Nephron (organoid): ENCODE measurements at regions not wholly inside any gene's neighbourhood (a gene's known extent, or its start where the extent isn't known, plus 50 kb on each side); places are given as distances from the start of the nearest gene placed in this dataset.

Experiments used
- H3K27ac Mint-ChIP-seq, 3 experiments: 2 replicates each; pipeline ENCODE4 v1.8.0; 2020; ENCODE audit warnings: mixed read lengths in 3 of 3, mild to moderate bottlenecking in 2 of 3, moderate library complexity in 1 of 3
- H3K27me3 Mint-ChIP-seq: 2 replicates; pipeline ENCODE4 v1.8.0; 2021; ENCODE audit warnings: low read depth, mild to moderate bottlenecking, moderate library complexity, mixed read lengths
- H3K36me3 Mint-ChIP-seq: 2 replicates; pipeline ENCODE4 v1.8.0; 2020; ENCODE audit warnings: low read depth, mixed read lengths
- H3K4me1 Mint-ChIP-seq: 2 replicates; pipeline ENCODE4 v1.8.0; 2020; ENCODE audit warnings: mixed read lengths
- H3K4me3 Mint-ChIP-seq, 3 experiments: 2 replicates each; pipeline ENCODE4 v1.8.0; 2020; ENCODE audit warnings: mild to moderate bottlenecking in 3 of 3, mixed read lengths in 3 of 3, moderate library complexity in 2 of 3
- H3K9me3 Mint-ChIP-seq: 2 replicates; pipeline ENCODE4 v1.8.0; 2020; ENCODE audit warnings: mixed read lengths
- CTCF ChIP-seq, 3 experiments: fragments of 200-600 bp; sonication (generic); IDR thresholded peaks; one replicate each; pipeline ENCODE4 v1.5.0; 2021; ENCODE audit warnings: antibody characterized with exemption in 3 of 3; ENCODE audit not compliant: unreplicated experiment in 3 of 3

DNA sequence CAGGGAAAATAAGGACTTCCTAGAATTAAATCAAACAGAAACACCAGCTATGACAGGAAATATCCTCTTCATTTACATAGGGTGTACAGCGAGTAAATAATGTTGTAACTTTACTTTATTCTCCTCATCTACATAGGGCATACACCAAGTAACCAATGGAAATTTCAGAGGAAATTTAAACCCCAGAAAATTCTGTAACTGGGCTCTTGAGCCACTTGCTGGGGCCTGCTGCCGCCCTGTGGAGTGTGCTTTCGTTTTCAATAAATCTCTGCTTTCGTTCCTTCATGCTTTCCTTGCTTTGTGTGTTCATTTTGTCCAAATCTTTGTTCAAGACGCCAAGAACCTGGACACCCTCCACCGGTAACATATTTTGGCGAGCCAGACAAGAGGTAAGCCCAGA, 990.4 kb upstream of the CADM2 start:
- Mint-ChIP-seq H3K9me3 (peaks cover 7% of the 10 kb centered on the region), H3K4me1 (no peaks in the 10 kb centered on the region), H3K36me3 (no peaks in the 10 kb centered on the region), H3K27ac (no peak overlapping the region), H3K4me3 (no peak overlapping the region), H3K27me3 (no peaks in the 10 kb centered on the region)
- TF ChIP-seq CTCF (IDR thresholded peaks at IDR 0.05; ENCODE audit: unreplicated experiment in 3 of 3), result no peak

DNA sequence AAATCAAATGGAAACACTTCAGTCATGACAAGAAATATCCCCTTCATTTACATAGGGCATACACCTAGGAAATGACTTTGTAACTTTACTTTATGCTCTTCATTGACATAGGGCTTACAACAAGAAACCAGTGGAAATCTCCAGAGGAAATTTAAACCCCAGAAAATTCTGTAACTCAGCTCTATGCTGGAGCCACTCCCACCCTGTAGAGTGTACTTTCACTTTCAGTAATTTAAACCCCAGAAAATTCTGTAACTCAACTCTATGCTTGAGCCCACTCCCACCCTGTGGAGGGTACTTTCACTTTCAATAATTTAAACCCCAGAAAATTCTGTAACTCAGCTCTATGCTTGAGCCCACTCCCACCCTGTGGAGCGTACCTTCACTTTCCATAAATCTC, 987.1 kb upstream of the CADM2 start:
- no peak for TF ChIP-seq CTCF (IDR thresholded peaks at IDR 0.05; ENCODE audit: unreplicated experiment in 3 of 3)
- Mint-ChIP-seq H3K4me1 (no peaks in the 10 kb centered on the region), H3K27me3 (no peaks in the 10 kb centered on the region), H3K4me3 (no peak overlapping the region), H3K27ac (no peak overlapping the region), H3K9me3 (no peaks in the 10 kb centered on the region), H3K36me3 (no peaks in the 10 kb centered on the region)

- Mint-ChIP-seq H3K4me3 (no peak overlapping the region), H3K36me3 (no peaks in the 10 kb centered on the region), H3K27me3 (no peaks in the 10 kb centered on the region), H3K4me1 (no peaks in the 10 kb centered on the region), H3K27ac (no peak overlapping the region), H3K9me3 (peaks cover 5% of the 10 kb centered on the region)
- TF ChIP-seq CTCF (IDR thresholded peaks at IDR 0.05; ENCODE audit: unreplicated experiment in 3 of 3), result no peak
These were observed 950.2 kb upstream of the CADM2 start for GRCh38 chr3:84008623-84009022.

DNA sequence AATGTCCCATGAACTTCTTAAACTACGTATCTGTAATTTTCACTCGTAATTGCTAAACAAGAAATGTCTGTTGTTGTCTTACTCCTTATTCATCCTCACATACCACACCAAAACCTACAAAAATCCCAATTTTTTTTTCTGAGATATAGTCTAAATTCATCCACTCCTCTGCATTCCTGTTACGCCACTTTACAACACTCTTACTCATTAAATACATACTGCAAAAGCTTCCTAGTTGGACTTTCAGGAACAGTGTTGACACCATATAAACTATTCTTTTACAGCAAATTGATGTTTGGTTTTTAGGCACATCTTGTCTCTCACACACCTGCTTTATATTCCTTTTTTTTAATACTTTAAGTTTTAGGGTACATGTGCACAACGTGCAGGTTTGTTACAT, 934.9 kb upstream of the CADM2 start:
- TF ChIP-seq CTCF (IDR thresholded peaks at IDR 0.05; ENCODE audit: unreplicated experiment in 3 of 3), result no peak
- H3K36me3 Mint-ChIP-seq, result no peaks in the 10 kb centered on the region
- no peak overlapping the region for H3K27ac Mint-ChIP-seq
- H3K27me3 Mint-ChIP-seq, result no peaks in the 10 kb centered on the region
- H3K4me3 Mint-ChIP-seq, result no peak overlapping the region
- no peaks in the 10 kb centered on the region for H3K9me3 Mint-ChIP-seq
- no peaks in the 10 kb centered on the region for H3K4me1 Mint-ChIP-seq

DNA sequence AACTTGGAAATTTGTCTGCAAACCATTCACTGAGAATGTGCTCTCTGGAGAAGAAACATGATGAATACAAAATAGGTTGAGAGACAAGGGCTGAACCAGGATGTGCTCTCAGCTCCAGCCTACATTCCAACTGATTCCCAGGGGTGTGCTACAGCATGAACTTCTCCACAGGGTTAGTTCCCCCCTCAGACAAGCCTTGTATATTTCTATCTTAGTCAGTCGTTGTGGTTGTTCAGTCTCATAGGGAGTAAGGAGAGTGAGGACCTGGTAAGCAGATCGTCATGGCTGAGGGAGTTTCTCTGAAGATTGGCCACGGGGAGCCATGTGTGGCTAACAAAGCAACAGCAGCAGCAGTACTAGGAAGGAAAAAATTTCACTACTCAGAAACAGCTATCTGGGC, 919.7 kb upstream of the CADM2 start:
- Mint-ChIP-seq H3K36me3 (no peaks in the 10 kb centered on the region), H3K27me3 (no peaks in the 10 kb centered on the region), H3K4me3 (no peak overlapping the region), H3K27ac (peak overlapping the region; percentile 3 to 53 (median 19)), H3K9me3 (peaks cover 23% of the 10 kb centered on the region), H3K4me1 (peaks cover 10% of the 10 kb centered on the region)
- no peak for TF ChIP-seq CTCF (IDR thresholded peaks at IDR 0.05; ENCODE audit: unreplicated experiment in 3 of 3)

DNA sequence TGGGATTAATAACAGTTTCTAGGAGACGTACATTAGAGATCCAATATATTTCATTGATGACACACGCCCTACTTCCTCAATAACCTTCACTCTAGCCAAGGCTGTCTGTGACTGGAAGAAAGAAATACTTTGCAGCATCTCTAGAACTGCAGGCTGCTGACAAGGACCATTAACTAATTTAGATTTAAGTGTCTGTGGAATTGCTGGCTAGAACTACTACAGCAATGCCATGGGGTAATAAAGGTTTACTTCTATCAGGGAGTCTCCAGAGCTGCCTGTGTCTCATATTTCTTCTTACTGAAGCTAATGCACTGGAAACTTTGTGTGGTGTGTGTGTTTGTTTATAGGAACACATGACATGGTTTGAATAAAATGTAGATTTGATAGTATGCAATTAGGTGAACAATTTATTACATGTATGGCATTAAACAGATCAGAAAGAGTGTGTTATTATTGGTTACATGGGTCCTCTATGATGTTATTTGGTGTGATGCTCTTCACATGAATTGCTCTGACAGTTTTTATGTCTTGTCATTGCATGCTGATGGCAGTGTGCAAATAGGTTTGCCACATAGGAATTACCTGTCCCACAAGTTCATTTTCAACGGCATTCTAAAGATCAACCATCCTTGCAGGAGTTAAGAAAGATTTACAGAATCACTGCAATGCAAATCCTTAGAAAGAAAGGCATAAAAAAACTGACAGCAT, 916.2 kb upstream of the CADM2 start:
- H3K27ac Mint-ChIP-seq, result peak overlapping the region in 1 of 3 experiments; percentile 10
- no peaks in the 10 kb centered on the region for H3K36me3 Mint-ChIP-seq
- H3K27me3 Mint-ChIP-seq, result no peaks in the 10 kb centered on the region
- H3K9me3 Mint-ChIP-seq, result no peaks in the 10 kb centered on the region
- no peak overlapping the region for H3K4me3 Mint-ChIP-seq
- H3K4me1 Mint-ChIP-seq, result peaks cover 10% of the 10 kb centered on the region
- TF ChIP-seq CTCF (IDR thresholded peaks at IDR 0.05; ENCODE audit: unreplicated experiment in 3 of 3), result no peak
